HEK293T (cell line): ENCODE measurements at regions not wholly inside any gene's neighbourhood (a gene's known extent, or its start where the extent isn't known, plus 50 kb on each side); places are given as distances from the start of the nearest gene placed in this dataset.

Experiments used
- CTCF ChIA-PET: fragments of 350-600 bp; formaldehyde crosslinking; extraction: SDS; loops from one replicate; lab custom pipeline; 2021; ENCODE audit warnings: antibody characterized with exemption, inconsistent platforms; lab: Yijun Ruan, JAX
- POLR2A ChIA-PET: fragments of 350-600 bp; formaldehyde crosslinking; extraction: SDS; loops from one replicate; lab custom pipeline; 2020; ENCODE audit warnings: antibody characterized with exemption, inconsistent platforms; lab: Yijun Ruan, JAX
- DNase-seq: peaks from one replicate; pipeline ENCODE4 v3.0.0; 2012; ENCODE audit warnings: mixed read lengths; ENCODE audit errors: extremely low spot score
- ARNT ChIP-seq: fragments of 450-650 bp; IDR thresholded peaks from 2 replicates; pipeline ENCODE4 v1.6.1; 2017; ENCODE audit warnings: mild to moderate bottlenecking
- BHLHE40 ChIP-seq: fragments of 450-650 bp; IDR thresholded peaks from 2 replicates; pipeline ENCODE4 v1.6.1; 2016; ENCODE audit warnings: mild to moderate bottlenecking, moderate library complexity, borderline replicate concordance
- CTBP1 ChIP-seq: fragments of 450-650 bp; IDR thresholded peaks from 2 replicates; pipeline ENCODE4 v1.6.1; 2016; ENCODE audit warnings: borderline replicate concordance
- ELF4 ChIP-seq: fragments of 450-650 bp; IDR thresholded peaks from 2 replicates; pipeline ENCODE4 v1.6.1; 2017; ENCODE audit warnings: antibody characterized with exemption
- FOXA1 ChIP-seq: fragments of 450-650 bp; IDR thresholded peaks from 2 replicates; pipeline ENCODE4 v1.6.1; 2016; ENCODE audit warnings: mild to moderate bottlenecking
- FOXK2 ChIP-seq: fragments of 450-650 bp; IDR thresholded peaks from 2 replicates; pipeline ENCODE4 v1.6.1; 2016; ENCODE audit warnings: mild to moderate bottlenecking
- FOXM1 ChIP-seq: fragments of 450-650 bp; IDR thresholded peaks from 2 replicates; pipeline ENCODE4 v1.6.1; 2017; ENCODE audit warnings: mild to moderate bottlenecking, borderline replicate concordance
- HDGF ChIP-seq: fragments of 450-650 bp; IDR thresholded peaks from 2 replicates; pipeline ENCODE4 v1.6.1; 2017; ENCODE audit warnings: antibody characterized with exemption, borderline replicate concordance
- L3MBTL2 ChIP-seq: fragments of 450-650 bp; conservative IDR thresholded peaks from 2 replicates; pipeline ENCODE4 v1.6.1; 2016; ENCODE audit warnings: mild to moderate bottlenecking
- LEF1 ChIP-seq: fragments of 450-650 bp; IDR thresholded peaks from 2 replicates; pipeline ENCODE4 v1.6.1; 2017; ENCODE audit warnings: mild to moderate bottlenecking, borderline replicate concordance
- NFRKB ChIP-seq: fragments of 450-650 bp; IDR thresholded peaks from 2 replicates; pipeline ENCODE4 v1.6.1; 2016; ENCODE audit warnings: mild to moderate bottlenecking, moderate library complexity
- PKNOX1 ChIP-seq: fragments of 450-650 bp; IDR thresholded peaks from 2 replicates; pipeline ENCODE4 v1.6.1; 2016
- SP1 ChIP-seq: fragments of 450-650 bp; IDR thresholded peaks from 2 replicates; pipeline ENCODE4 v1.6.1; 2017
- SUZ12 ChIP-seq: fragments of 450-650 bp; IDR thresholded peaks from 2 replicates; pipeline ENCODE4 v1.6.1; 2016; ENCODE audit warnings: mild to moderate bottlenecking
- TARDBP ChIP-seq: fragments of 450-650 bp; IDR thresholded peaks from 2 replicates; pipeline ENCODE4 v1.6.1; 2016
- ZNF384 ChIP-seq: fragments of 450-650 bp; IDR thresholded peaks from 2 replicates; pipeline ENCODE4 v1.6.1; 2016

GRCh38 chr14:29102266-29102665 lies 335.7 kb downstream of the FOXG1 start:
- no peak for DNase-seq
- ChIA-PET POLR2A (no interaction called here), CTCF (no interaction called here)
- TF ChIP-seq L3MBTL2 (no peak), LEF1 (no peak), SUZ12 (no peak), BHLHE40 (no peak), CTBP1 (no peak), SP1 (no peak), TARDBP (no peak), PKNOX1 (no peak), FOXK2 (no peak), FOXA1 (no peak), HDGF (no peak), FOXM1 (no peak), ELF4 (no peak), ZNF384 (no peak), ARNT (no peak), NFRKB (no peak)

DNA sequence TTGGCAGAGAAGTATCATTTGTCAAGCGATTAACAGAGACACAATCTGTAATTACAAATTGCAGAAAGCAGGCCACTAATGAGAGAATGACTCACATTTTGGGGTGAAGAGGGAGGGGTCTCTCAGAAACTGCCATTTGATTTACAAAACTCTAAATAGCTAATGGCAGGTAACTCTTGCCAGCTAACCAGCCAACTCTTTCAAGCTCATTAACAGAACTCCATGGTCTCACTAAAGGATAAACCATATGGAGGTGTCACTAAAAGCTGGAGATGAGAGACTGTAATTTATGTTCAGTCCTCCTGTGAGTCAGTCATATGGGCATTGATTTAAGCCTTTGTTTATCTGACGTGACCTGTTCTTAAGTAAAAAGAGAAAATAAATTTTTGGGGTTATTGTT lies 336.4 kb downstream of the FOXG1 start:
- ChIA-PET POLR2A (no interaction called here), CTCF (interaction anchor here (0.7 kb wide), 1 partner anchor 495 kb away, joined by 3 read pairs; no protein-coding TSS in a partner anchor)

DNA sequence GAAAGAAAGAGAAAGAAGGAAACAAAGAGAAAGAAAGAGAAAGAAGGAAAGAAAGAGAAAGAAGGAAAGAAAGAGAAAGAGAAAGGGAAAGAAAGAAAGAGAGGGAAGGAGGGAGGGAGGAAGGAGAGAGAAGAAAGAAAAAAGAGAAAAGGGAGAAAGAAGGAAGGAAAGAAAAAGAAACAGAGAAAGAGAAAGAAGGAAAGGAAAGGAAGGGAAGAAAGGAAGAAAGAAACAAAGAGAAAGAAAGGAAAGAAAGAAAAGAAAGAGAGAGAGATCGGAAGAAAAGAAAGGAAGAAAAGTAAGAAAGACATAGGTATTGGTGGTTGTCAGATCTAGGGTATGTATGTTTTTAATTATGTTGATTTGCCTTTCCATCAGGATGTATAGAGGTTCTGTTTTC lies 342.3 kb downstream of the FOXG1 start:
- ChIA-PET POLR2A (no interaction called here), CTCF (no interaction called here)
- no peak for DNase-seq
- TF ChIP-seq TARDBP, result no peak

More for the DNA sequence above, 336.4 kb downstream of the FOXG1 start:
- TF ChIP-seq PKNOX1 (0 out of 2 replicates have a peak, but pooled peaks have one; percentile 7), L3MBTL2 (no peak), HDGF (no peak), FOXA1 (no peak), ZNF384 (no peak), CTBP1 (no peak), TARDBP (no peak)
- no peak for DNase-seq

- CTCF ChIA-PET, result no interaction called here
- no peak for TF ChIP-seq FOXM1
- TF ChIP-seq BHLHE40, result no peak
- TF ChIP-seq ARNT, result no peak
- TF ChIP-seq L3MBTL2, result no peak
- no peak for TF ChIP-seq ELF4
- TF ChIP-seq TARDBP, result no peak
- no peak for TF ChIP-seq FOXA1
- no peak for TF ChIP-seq PKNOX1
- TF ChIP-seq ZNF384, result no peak
- TF ChIP-seq HDGF, result no peak
- DNase-seq, result no peak
- POLR2A ChIA-PET, result no interaction called here
Observed at GRCh38 chr14:29109589-29109988, 343.0 kb downstream of the FOXG1 start.

GRCh38 chr14:29111554-29111953 lies 345.0 kb downstream of the FOXG1 start:
- CTCF ChIA-PET, result no interaction called here
- POLR2A ChIA-PET, result no interaction called here
- DNase-seq, result no peak
- TF ChIP-seq L3MBTL2, result no peak

- TF ChIP-seq BHLHE40 (no peak), L3MBTL2 (no peak), SUZ12 (no peak), FOXA1 (no peak), TARDBP (no peak), ELF4 (no peak), NFRKB (no peak), FOXM1 (no peak)
- CTCF ChIA-PET, result no interaction called here
- DNase-seq, result no peak
- POLR2A ChIA-PET, result no interaction called here
Observed at GRCh38 chr14:29123017-29123416, 356.4 kb downstream of the FOXG1 start.

- CTCF ChIA-PET, result no interaction called here
- POLR2A ChIA-PET, result no interaction called here
Observed at GRCh38 chr14:29126361-29126760, 359.8 kb downstream of the FOXG1 start.

More at GRCh38 chr14:29126361-29126760, 359.8 kb downstream of the FOXG1 start:
- no peak for DNase-seq
- TF ChIP-seq CTBP1 (no peak), SP1 (no peak), ZNF384 (no peak), ELF4 (no peak), TARDBP (no peak), FOXM1 (no peak), NFRKB (no peak), ARNT (no peak), FOXA1 (no peak), HDGF (no peak), PKNOX1 (no peak), L3MBTL2 (no peak), FOXK2 (no peak)
